ENCODE measurements at regions not wholly inside any gene's neighbourhood (a gene's known extent, or its start where the extent isn't known, plus 50 kb on each side); places are given as distances from the start of the nearest gene placed in this dataset.

DNA sequence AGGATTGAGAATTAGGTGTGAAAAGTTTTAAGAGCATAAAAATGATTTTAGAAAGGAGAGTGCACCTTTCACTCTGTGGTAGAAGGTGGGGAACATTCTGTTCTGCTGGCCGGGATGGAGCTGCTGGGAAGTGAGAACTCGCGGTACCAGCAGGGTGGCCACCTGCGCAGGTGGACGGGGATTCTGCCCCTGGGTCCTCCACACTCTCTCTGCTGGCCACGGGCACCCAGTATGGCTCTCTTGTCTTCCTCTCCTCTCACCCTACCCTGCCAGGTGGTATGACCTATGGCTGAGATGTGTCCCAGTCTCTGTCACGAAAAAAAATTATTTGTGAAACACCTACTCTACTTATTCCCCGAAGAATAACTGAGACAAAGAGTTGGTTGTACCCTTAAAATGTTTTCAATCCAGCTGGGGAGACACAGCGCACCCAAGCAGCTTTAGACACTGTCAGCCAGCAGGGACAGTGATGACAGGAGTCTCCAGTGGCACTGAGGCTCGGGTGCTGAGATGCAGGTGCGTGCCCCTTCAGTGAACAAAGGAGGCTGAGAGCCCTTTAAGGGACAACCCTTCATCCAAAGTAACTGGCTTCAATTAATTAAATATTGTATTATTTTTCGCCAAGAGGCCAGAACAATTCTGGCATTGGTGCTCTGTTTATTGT lies 195.4 kb downstream of the TBXT start:
- peaks cover 0 to 14% of the 10 kb centered on the region in 2 experiments; a peak in 4 of 5 replicates for H3K27me3 ChIP-seq (ENCODE audit: control insufficient read depth in 1 of 2, insufficient read depth in 2 of 2, low read length in 2 of 2)
- H3K27ac ChIP-seq (ENCODE audit: extremely low read length, insufficient read depth, low read length), result no peak overlapping the region
- DNase-seq (ENCODE audit: low spot score) (no peak), ATAC-seq (no peak), FAIRE-seq (no peak)
- no TSS peak for BruUV-seq (replicated peaks)
- no peaks in the 10 kb centered on the region for H3K4me1 ChIP-seq (ENCODE audit: insufficient read depth, low read length)
- ChIA-PET POLR2A (no interaction called here), CTCF (ENCODE audit: low intra/inter-chr PET ratio, low total read pairs) (no interaction called here)
- 1% methylated on average over 12 of the region's 12 CpGs for WGBS (ENCODE audit: low lambda C conversion rate)
- intact Hi-C loops (cut with micrococcal nuclease; ENCODE audit: unreplicated experiment) (no loop called here), in situ Hi-C loops (cut with HindIII; ENCODE audit: extremely low pct_ligation_motif_present, low pct_unique_long_range_greater_than_20kb) (no loop called here)
- H3K36me3 ChIP-seq (replicated peaks in 1 of 2; ENCODE audit: control insufficient read depth in 1 of 2, insufficient read depth in 2 of 2, low read length in 2 of 2), result no peaks in the 10 kb centered on the region
- no peak overlapping the region for H3K9ac ChIP-seq (ENCODE audit: insufficient read depth, low read depth, low read length)
- H3K4me2 ChIP-seq (ENCODE audit: low read depth, low read length), result no peak overlapping the region
- TF ChIP-seq HDAC6 (IDR thresholded peaks at IDR 0.05; ENCODE audit: low read depth, low read length) (no peak), IKZF1 (IDR thresholded peaks at IDR 0.05) (no peak), PRMT3 (CRISPR knock-in tag; IDR thresholded peaks at IDR 0.05; ENCODE audit: borderline replicate concordance, low read depth) (no peak), ZNF768 (CRISPR knock-in tag; IDR thresholded peaks at IDR 0.05) (no peak), RAD21 (CRISPR knock-in tag; IDR thresholded peaks at IDR 0.05) (no peak)
- TF ChIP-seq, protein P1, sequence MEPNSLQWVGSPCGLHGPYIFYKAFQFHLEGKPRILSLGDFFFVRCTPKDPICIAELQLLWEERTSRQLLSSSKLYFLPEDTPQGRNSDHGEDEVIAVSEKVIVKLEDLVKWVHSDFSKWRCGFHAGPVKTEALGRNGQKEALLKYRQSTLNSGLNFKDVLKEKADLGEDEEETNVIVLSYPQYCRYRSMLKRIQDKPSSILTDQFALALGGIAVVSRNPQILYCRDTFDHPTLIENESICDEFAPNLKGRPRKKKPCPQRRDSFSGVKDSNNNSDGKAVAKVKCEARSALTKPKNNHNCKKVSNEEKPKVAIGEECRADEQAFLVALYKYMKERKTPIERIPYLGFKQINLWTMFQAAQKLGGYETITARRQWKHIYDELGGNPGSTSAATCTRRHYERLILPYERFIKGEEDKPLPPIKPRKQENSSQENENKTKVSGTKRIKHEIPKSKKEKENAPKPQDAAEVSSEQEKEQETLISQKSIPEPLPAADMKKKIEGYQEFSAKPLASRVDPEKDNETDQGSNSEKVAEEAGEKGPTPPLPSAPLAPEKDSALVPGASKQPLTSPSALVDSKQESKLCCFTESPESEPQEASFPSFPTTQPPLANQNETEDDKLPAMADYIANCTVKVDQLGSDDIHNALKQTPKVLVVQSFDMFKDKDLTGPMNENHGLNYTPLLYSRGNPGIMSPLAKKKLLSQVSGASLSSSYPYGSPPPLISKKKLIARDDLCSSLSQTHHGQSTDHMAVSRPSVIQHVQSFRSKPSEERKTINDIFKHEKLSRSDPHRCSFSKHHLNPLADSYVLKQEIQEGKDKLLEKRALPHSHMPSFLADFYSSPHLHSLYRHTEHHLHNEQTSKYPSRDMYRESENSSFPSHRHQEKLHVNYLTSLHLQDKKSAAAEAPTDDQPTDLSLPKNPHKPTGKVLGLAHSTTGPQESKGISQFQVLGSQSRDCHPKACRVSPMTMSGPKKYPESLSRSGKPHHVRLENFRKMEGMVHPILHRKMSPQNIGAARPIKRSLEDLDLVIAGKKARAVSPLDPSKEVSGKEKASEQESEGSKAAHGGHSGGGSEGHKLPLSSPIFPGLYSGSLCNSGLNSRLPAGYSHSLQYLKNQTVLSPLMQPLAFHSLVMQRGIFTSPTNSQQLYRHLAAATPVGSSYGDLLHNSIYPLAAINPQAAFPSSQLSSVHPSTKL (CRISPR knock-in tag; IDR thresholded peaks at IDR 0.05), result no peak
- TF ChIP-seq, protein P2, sequence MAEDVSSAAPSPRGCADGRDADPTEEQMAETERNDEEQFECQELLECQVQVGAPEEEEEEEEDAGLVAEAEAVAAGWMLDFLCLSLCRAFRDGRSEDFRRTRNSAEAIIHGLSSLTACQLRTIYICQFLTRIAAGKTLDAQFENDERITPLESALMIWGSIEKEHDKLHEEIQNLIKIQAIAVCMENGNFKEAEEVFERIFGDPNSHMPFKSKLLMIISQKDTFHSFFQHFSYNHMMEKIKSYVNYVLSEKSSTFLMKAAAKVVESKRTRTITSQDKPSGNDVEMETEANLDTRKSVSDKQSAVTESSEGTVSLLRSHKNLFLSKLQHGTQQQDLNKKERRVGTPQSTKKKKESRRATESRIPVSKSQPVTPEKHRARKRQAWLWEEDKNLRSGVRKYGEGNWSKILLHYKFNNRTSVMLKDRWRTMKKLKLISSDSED (CRISPR knock-in tag; IDR thresholded peaks at IDR 0.05), result no peak
- no peaks in the 10 kb centered on the region for H3K9me3 ChIP-seq (ENCODE audit: low read length)
- no peaks in the 10 kb centered on the region for H4K20me1 ChIP-seq (ENCODE audit: insufficient read depth, low read length)
- H3K4me3 ChIP-seq (replicated peaks in 1 of 3; ENCODE audit: insufficient read depth in 1 of 3, low read depth in 2 of 3, low read length in 3 of 3), result no peak overlapping the region
- no peak overlapping the region for H2AFZ ChIP-seq (ENCODE audit: low read length)
- no peaks in the 10 kb centered on the region for H3K79me2 ChIP-seq (ENCODE audit: insufficient read depth, low read length)
